H1 (cell line): ENCODE measurements at regions not wholly inside any gene's neighbourhood (a gene's known extent, or its start where the extent isn't known, plus 50 kb on each side); places are given as distances from the start of the nearest gene placed in this dataset.

ENCODE experiments used
- CHD2 ChIP-seq: IDR thresholded peaks from 2 replicates; pipeline ENCODE4 v1.6.1; 2012; ENCODE audit warnings: low read length, improper control_type of control experiment
- EGR1 ChIP-seq: IDR thresholded peaks from 2 replicates; pipeline ENCODE4 v1.6.1; 2011; ENCODE audit warnings: low read depth, low read length, borderline replicate concordance
- RBBP5 ChIP-seq: IDR thresholded peaks from 2 replicates; pipeline ENCODE4 v1.7.1; 2012; ENCODE audit warnings: low read depth, mild to moderate bottlenecking, inconsistent platforms, low read length, moderate library complexity, borderline replicate concordance

DNA sequence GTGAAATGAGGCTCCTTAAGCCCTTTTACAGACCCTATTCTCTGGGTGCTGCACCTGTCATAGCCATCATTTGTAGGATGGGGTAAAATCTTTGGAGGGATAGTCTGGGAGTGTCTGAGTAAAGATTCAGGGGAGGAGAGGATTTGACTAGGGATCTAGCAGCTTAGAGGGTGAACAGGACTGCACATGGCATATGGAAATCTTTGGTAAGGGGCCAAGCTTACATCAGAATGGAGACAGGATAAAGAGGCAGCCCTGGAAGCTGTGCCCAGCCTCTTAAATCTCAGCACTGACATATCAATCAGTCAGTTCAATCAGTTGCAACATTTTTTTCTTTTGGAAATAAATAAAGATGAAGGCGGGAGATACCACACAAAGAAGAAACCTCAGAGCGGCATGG lies 301.8 kb upstream of the CADM1 start (continued):
- no peak for TF ChIP-seq RBBP5
- TF ChIP-seq EGR1: no peak
- TF ChIP-seq CHD2: no peak
